GM19238 (cell line): ENCODE measurements at regions not wholly inside any gene's neighbourhood (a gene's known extent, or its start where the extent isn't known, plus 50 kb on each side); places are given as distances from the start of the nearest gene placed in this dataset.

Source experiments
- DNase-seq: peaks from one replicate; pipeline ENCODE4 v3.0.0; 2011; ENCODE audit warnings: low spot score; ENCODE audit not compliant: insufficient read length

- no peak for DNase-seq
Observed at GRCh38 chr10:29692121-29692539, 57.4 kb upstream of the SVIL start.

GRCh38 chr10:29691564-29692072, 56.8 kb upstream of the SVIL start:
- DNase-seq = no peak

GRCh38 chr10:29689001-29689400, 54.2 kb upstream of the SVIL start:
- no peak for DNase-seq

- DNase-seq = no peak
Observed at GRCh38 chr10:29688230-29688661, 53.5 kb upstream of the SVIL start.

- DNase-seq = no peak
Observed at GRCh38 chr10:29687421-29688164, 52.8 kb upstream of the SVIL start.

- DNase-seq = no peak
Observed at GRCh38 chr10:29685506-29685905, 50.7 kb upstream of the SVIL start.
